Breast epithelium (tissue), 4 donors: ENCODE measurements at regions not wholly inside any gene's neighbourhood (a gene's known extent, or its start where the extent isn't known, plus 50 kb on each side); places are given as distances from the start of the nearest gene placed in this dataset.

Source experiments
- DNase-seq, 2 donors: peaks; one replicate each; pipeline ENCODE4 v3.0.0-alpha.2; 2019; ENCODE audit warnings: low spot score in 2 of 2
- H3K27ac ChIP-seq, 2 donors: fragments of 200-600 bp; sonication (generic) in 1 of 2; one replicate each; pipeline ENCODE4 v1.5.1; 2016 to 2019; ENCODE audit warnings: mild to moderate bottlenecking in 1 of 2
- H3K27me3 ChIP-seq, 2 donors: fragments of 200-600 bp; sonication (generic) in 1 of 2; one replicate each; pipeline versions ENCODE4 v1.5.1 to v1.6.0; 2017 to 2019; ENCODE audit warnings: control low read depth in 1 of 2, mild to moderate bottlenecking in 1 of 2
- H3K36me3 ChIP-seq: fragments of 200-600 bp; one replicate; pipeline ENCODE4 v1.5.1; 2019
- H3K4me1 ChIP-seq, 2 donors: fragments of 200-600 bp; sonication (generic); one replicate each; pipeline ENCODE4 v1.5.1; 2016 to 2019; ENCODE audit warnings: control low read depth in 1 of 2
- H3K4me3 ChIP-seq, 3 donors: fragments of 200-600 bp; sonication (generic); 1 replicate in 2 of 3; 2 replicates in 1 of 3; pipeline ENCODE4 v1.5.1; 2016 to 2019; ENCODE audit warnings: mild to moderate bottlenecking in 3 of 3, moderate library complexity in 2 of 3
- H3K9me3 ChIP-seq, 2 donors: fragments of 200-600 bp; sonication (generic) in 1 of 2; one replicate each; pipeline ENCODE4 v1.5.1; 2016 to 2019; ENCODE audit warnings: control low read depth in 1 of 2
- CTCF ChIP-seq, 3 donors: fragments of 450-650 bp; IDR thresholded peaks; one replicate each; pipeline ENCODE4 v1.5.1; 2016 to 2017; ENCODE audit warnings: antibody characterized with exemption in 3 of 3, mild to moderate bottlenecking in 3 of 3, moderate library complexity in 3 of 3
- POLR2A ChIP-seq: fragments of 450-650 bp; IDR thresholded peaks from one replicate; pipeline ENCODE4 v1.6.1; 2016; ENCODE audit warnings: antibody characterized with exemption, mild to moderate bottlenecking, moderate library complexity
- POLR2AphosphoS5 ChIP-seq, 3 donors: sonication (generic); formaldehyde crosslinking; IDR thresholded peaks; one replicate each; pipeline ENCODE4 v1.6.1; 2017; ENCODE audit warnings: antibody characterized with exemption in 3 of 3
- intact Hi-C: fragments of 100-400 bp; cut with DNase I; formaldehyde crosslinking; loops from one replicate; pipeline ENCODE4 v1.15.1; 2023; ENCODE audit warnings: low total_unique reads

GRCh38 chr2:206863196-206863595, 76.1 kb upstream of the CPO start:
- TF ChIP-seq POLR2AphosphoS5 (IDR thresholded peaks at IDR 0.05) = peak in 1 of 3 donors; percentile 29
- no peak for TF ChIP-seq POLR2A
- H3K27me3 ChIP-seq = no peaks in the 10 kb centered on the region
- no peaks in the 10 kb centered on the region for H3K9me3 ChIP-seq
- no peaks in the 10 kb centered on the region for H3K4me1 ChIP-seq
- no peak overlapping the region for H3K4me3 ChIP-seq
- intact Hi-C loops = no loop called here
- no peak for DNase-seq
- no peaks in the 10 kb centered on the region for H3K36me3 ChIP-seq
- H3K27ac ChIP-seq = no peak overlapping the region

- intact Hi-C loops = no loop called here
- Histone ChIP-seq H3K36me3 (no peaks in the 10 kb centered on the region), H3K27me3 (no peaks in the 10 kb centered on the region), H3K27ac (no peak overlapping the region), H3K4me3 (no peak overlapping the region), H3K4me1 (no peaks in the 10 kb centered on the region), H3K9me3 (no peaks in the 10 kb centered on the region)
- TF ChIP-seq POLR2A (no peak), POLR2AphosphoS5 (IDR thresholded peaks at IDR 0.05) (no peak), CTCF (IDR thresholded peaks at IDR 0.05) (no peak)
- no peak for DNase-seq
Observed at GRCh38 chr2:206863716-206864115, 75.6 kb upstream of the CPO start.

- DNase-seq = no peak
- intact Hi-C loops = no loop called here
- no peak for TF ChIP-seq CTCF (IDR thresholded peaks at IDR 0.05)
- no peak for TF ChIP-seq POLR2AphosphoS5 (IDR thresholded peaks at IDR 0.05)
- no peak for TF ChIP-seq POLR2A
- no peaks in the 10 kb centered on the region for H3K27me3 ChIP-seq
- no peaks in the 10 kb centered on the region for H3K9me3 ChIP-seq
- H3K4me1 ChIP-seq = no peaks in the 10 kb centered on the region
- no peaks in the 10 kb centered on the region for H3K36me3 ChIP-seq
- H3K4me3 ChIP-seq = no peak overlapping the region
- H3K27ac ChIP-seq = no peak overlapping the region
Observed at GRCh38 chr2:206867006-206867405, 72.3 kb upstream of the CPO start.

- TF ChIP-seq POLR2A = no peak
- no peak for TF ChIP-seq POLR2AphosphoS5 (IDR thresholded peaks at IDR 0.05)
- no peak for TF ChIP-seq CTCF (IDR thresholded peaks at IDR 0.05)
- H3K9me3 ChIP-seq = no peaks in the 10 kb centered on the region
- H3K36me3 ChIP-seq = no peaks in the 10 kb centered on the region
- intact Hi-C loops = no loop called here
- no peak overlapping the region for H3K27ac ChIP-seq
- no peaks in the 10 kb centered on the region for H3K27me3 ChIP-seq
- H3K4me1 ChIP-seq = no peaks in the 10 kb centered on the region
- DNase-seq = no peak
- H3K4me3 ChIP-seq = no peak overlapping the region
Observed at GRCh38 chr2:206869824-206870495, 69.4 kb upstream of the CPO start.

- Histone ChIP-seq H3K36me3 (no peaks in the 10 kb centered on the region), H3K27me3 (no peaks in the 10 kb centered on the region), H3K4me3 (no peak overlapping the region), H3K27ac (no peak overlapping the region), H3K4me1 (no peaks in the 10 kb centered on the region), H3K9me3 (no peaks in the 10 kb centered on the region)
- intact Hi-C loops = no loop called here
- TF ChIP-seq POLR2AphosphoS5 (IDR thresholded peaks at IDR 0.05) (no peak), CTCF (IDR thresholded peaks at IDR 0.05) (no peak), POLR2A (no peak)
- no peak for DNase-seq
Observed at GRCh38 chr2:206873423-206873822, 65.9 kb upstream of the CPO start.
